ENCODE measurements at regions not wholly inside any gene's neighbourhood (a gene's known extent, or its start where the extent isn't known, plus 50 kb on each side); places are given as distances from the start of the nearest gene placed in this dataset.

DNA sequence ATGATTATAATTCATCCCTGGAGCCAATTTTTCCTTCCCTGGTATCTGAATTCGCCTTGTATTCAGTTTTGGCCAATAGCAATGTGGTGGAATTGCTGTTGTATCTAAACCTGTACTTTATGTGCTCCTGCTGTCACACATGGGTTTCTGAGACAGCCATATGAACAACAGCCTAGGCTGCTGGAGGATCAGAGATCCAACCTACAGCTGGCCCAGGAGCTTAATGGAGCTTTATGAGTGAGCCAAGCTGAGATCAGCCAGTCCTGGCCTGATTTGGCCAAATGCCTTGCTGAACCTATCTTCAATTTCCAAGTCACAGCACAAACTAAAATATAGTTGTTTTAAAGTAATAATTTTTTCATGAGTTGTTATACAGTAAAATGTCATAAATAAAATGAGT, 1071.5 kb downstream of the PCDH7 start:
- no peak for TF ChIP-seq EZH2 (IDR thresholded peaks at IDR 0.05; ENCODE audit: borderline replicate concordance, low read length)
- TF ChIP-seq, protein P1, sequence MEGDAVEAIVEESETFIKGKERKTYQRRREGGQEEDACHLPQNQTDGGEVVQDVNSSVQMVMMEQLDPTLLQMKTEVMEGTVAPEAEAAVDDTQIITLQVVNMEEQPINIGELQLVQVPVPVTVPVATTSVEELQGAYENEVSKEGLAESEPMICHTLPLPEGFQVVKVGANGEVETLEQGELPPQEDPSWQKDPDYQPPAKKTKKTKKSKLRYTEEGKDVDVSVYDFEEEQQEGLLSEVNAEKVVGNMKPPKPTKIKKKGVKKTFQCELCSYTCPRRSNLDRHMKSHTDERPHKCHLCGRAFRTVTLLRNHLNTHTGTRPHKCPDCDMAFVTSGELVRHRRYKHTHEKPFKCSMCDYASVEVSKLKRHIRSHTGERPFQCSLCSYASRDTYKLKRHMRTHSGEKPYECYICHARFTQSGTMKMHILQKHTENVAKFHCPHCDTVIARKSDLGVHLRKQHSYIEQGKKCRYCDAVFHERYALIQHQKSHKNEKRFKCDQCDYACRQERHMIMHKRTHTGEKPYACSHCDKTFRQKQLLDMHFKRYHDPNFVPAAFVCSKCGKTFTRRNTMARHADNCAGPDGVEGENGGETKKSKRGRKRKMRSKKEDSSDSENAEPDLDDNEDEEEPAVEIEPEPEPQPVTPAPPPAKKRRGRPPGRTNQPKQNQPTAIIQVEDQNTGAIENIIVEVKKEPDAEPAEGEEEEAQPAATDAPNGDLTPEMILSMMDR (IDR thresholded peaks at IDR 0.05; ENCODE audit: low read length), result no peak

Measured in OCI-LY1 (cell line).